PC-3 (cell line): ENCODE measurements at regions not wholly inside any gene's neighbourhood (a gene's known extent, or its start where the extent isn't known, plus 50 kb on each side); places are given as distances from the start of the nearest gene placed in this dataset.

Source experiments
- ATAC-seq: fragments of 200-7000 bp; cut with Tn5 transposase; 2 replicates; pipeline ENCODE4 v1.9.1; 2020; ENCODE audit warnings: mild to moderate bottlenecking, moderate library complexity
- BruUV-seq: library from RNA; stranded (reverse); fragments of 400-500 nt; replicated peaks from 2 replicates; lab custom pipeline; 2021; lab: Mats Ljungman, UMichigan
- CTCF ChIA-PET: fragments of 300-600 bp; sonication (Branson Sonifier 250); formaldehyde crosslinking; loops from one replicate; lab custom pipeline; 2022; ENCODE audit warnings: antibody characterized with exemption; lab: Charles Lee
- POLR2A ChIA-PET: fragments of 300-600 bp; sonication (Branson Sonifier 250); formaldehyde crosslinking; loops from one replicate; lab custom pipeline; 2022; ENCODE audit warnings: antibody characterized with exemption; ENCODE audit not compliant: unreplicated experiment; lab: Charles Lee
- DNase-seq: peaks from one replicate; pipeline ENCODE4 v3.0.0-alpha.2; 2015
- H2AFZ ChIP-seq: fragments of 300-600 bp; sonication (generic); 2 replicates; pipeline ENCODE4 v1.6.0; 2016; ENCODE audit warnings: antibody characterized with exemption, low read length
- H3F3A ChIP-seq: fragments of 300-600 bp; sonication (generic); one replicate; pipeline ENCODE4 v1.6.0; 2017; ENCODE audit warnings: antibody characterized with exemption, low read length, control low read depth, mild to moderate bottlenecking; ENCODE audit not compliant: unreplicated experiment
- H3K27ac ChIP-seq: fragments of 300-600 bp; sonication (generic); 2 replicates; pipeline ENCODE4 v1.5.1; 2016; ENCODE audit warnings: mild to moderate bottlenecking, low read length
- H3K27me3 ChIP-seq: fragments of 300-600 bp; sonication (generic); 2 replicates; pipeline ENCODE4 v1.6.1; 2016; ENCODE audit warnings: low read length, mixed read lengths
- H3K36me3 ChIP-seq: fragments of 300-600 bp; sonication (generic); 2 replicates; pipeline ENCODE4 v1.6.1; 2016; ENCODE audit warnings: low read depth, mixed run types, low read length, mixed read lengths
- H3K4me1 ChIP-seq: fragments of 300-600 bp; sonication (generic); 2 replicates; pipeline ENCODE4 v1.5.1; 2016; ENCODE audit warnings: low read length; ENCODE audit not compliant: insufficient read depth
- H3K4me2 ChIP-seq: fragments of 300-600 bp; sonication (generic); 2 replicates; pipeline ENCODE4 v1.6.0; 2016; ENCODE audit warnings: low read length
- H3K4me3 ChIP-seq: fragments of 300-600 bp; sonication (generic); 2 replicates; pipeline ENCODE4 v1.5.1; 2016; ENCODE audit warnings: mild to moderate bottlenecking, low read length, mixed read lengths
- H3K79me2 ChIP-seq: fragments of 300-600 bp; sonication (generic); 2 replicates; pipeline ENCODE4 v1.6.1; 2017; ENCODE audit warnings: low read length, mixed read lengths
- H3K9ac ChIP-seq: fragments of 300-600 bp; sonication (generic); 2 replicates; pipeline ENCODE4 v1.6.0; 2016; ENCODE audit warnings: mild to moderate bottlenecking, low read length
- H3K9me2 ChIP-seq: fragments of 300-600 bp; sonication (generic); replicated peaks from 2 replicates; pipeline ENCODE4 v1.6.1; 2016; ENCODE audit warnings: mixed run types, low read length, mixed read lengths
- H3K9me3 ChIP-seq: fragments of 300-600 bp; sonication (generic); 2 replicates; pipeline ENCODE4 v1.6.1; 2016; ENCODE audit warnings: low read length, mixed read lengths
- H4K20me1 ChIP-seq: fragments of 300-600 bp; sonication (generic); 2 replicates; pipeline ENCODE4 v1.6.1; 2016; ENCODE audit warnings: low read length, mixed read lengths
- EZH2 ChIP-seq: fragments of 300-600 bp; sonication (generic); IDR thresholded peaks from one replicate; pipeline ENCODE4 v1.6.1; 2017; ENCODE audit warnings: antibody characterized with exemption, mild to moderate bottlenecking, low read length; ENCODE audit not compliant: unreplicated experiment
- EZH2phosphoT487 ChIP-seq: fragments of 300-600 bp; sonication (generic); IDR thresholded peaks from 2 replicates; pipeline ENCODE4 v1.6.1; 2018; ENCODE audit warnings: mild to moderate bottlenecking, antibody characterized with exemption, low read length, borderline replicate concordance
- intact Hi-C: fragments of 100-400 bp; cut with micrococcal nuclease; formaldehyde crosslinking; loops from 2 replicates; pipeline ENCODE4 v1.9.0; 2023
- TF ChIP-seq, protein P1 (sequence below): fragments of 300-600 bp; sonication (generic); conservative IDR thresholded peaks from 2 replicates; pipeline ENCODE4 v1.5.1; 2017; ENCODE audit warnings: antibody characterized with exemption, low read depth, mild to moderate bottlenecking, low read length

DNA sequence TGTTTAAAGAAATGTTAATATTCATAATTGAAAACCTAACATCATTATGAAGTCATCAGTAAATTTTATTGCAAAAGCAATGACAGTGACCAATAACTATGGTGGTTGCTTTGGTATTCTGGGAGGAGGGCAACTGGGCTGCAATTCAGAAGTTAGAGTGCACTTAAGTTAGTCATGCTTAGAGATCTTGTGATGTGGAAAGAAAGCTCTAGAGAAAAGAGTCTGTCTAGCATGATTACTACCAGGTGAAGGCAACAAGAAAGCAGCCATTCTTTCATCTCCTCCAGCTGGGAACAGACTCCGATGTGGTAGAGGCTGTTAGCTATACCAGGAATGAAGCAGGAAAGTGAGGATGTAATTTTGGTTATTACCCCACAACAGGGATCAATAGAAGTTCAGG is 625.6 kb downstream of the SI start:
- Histone ChIP-seq H3K4me3 (no peak overlapping the region), H2AFZ (no peak overlapping the region), H3K9me3 (0 out of 2 replicates have a peak, but pooled peaks cover 4% of the 10 kb centered on the region), H3K4me1 (no peaks in the 10 kb centered on the region), H3K4me2 (no peak overlapping the region), H4K20me1 (no peaks in the 10 kb centered on the region), H3K9me2 (no peaks in the 10 kb centered on the region), H3K27ac (no peak overlapping the region), H3K79me2 (no peaks in the 10 kb centered on the region), H3F3A (no peaks in the 10 kb centered on the region), H3K36me3 (no peaks in the 10 kb centered on the region), H3K27me3 (no peaks in the 10 kb centered on the region), H3K9ac (no peak overlapping the region)
- no TSS peak for BruUV-seq
- ATAC-seq (no peak), DNase-seq (no peak)
- intact Hi-C loops: no loop called here
- CTCF ChIA-PET: no interaction called here
- POLR2A ChIA-PET: no interaction called here
- no peak for TF ChIP-seq EZH2phosphoT487
- TF ChIP-seq, protein P1, sequence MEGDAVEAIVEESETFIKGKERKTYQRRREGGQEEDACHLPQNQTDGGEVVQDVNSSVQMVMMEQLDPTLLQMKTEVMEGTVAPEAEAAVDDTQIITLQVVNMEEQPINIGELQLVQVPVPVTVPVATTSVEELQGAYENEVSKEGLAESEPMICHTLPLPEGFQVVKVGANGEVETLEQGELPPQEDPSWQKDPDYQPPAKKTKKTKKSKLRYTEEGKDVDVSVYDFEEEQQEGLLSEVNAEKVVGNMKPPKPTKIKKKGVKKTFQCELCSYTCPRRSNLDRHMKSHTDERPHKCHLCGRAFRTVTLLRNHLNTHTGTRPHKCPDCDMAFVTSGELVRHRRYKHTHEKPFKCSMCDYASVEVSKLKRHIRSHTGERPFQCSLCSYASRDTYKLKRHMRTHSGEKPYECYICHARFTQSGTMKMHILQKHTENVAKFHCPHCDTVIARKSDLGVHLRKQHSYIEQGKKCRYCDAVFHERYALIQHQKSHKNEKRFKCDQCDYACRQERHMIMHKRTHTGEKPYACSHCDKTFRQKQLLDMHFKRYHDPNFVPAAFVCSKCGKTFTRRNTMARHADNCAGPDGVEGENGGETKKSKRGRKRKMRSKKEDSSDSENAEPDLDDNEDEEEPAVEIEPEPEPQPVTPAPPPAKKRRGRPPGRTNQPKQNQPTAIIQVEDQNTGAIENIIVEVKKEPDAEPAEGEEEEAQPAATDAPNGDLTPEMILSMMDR: no peak
- no peak for TF ChIP-seq EZH2

DNA sequence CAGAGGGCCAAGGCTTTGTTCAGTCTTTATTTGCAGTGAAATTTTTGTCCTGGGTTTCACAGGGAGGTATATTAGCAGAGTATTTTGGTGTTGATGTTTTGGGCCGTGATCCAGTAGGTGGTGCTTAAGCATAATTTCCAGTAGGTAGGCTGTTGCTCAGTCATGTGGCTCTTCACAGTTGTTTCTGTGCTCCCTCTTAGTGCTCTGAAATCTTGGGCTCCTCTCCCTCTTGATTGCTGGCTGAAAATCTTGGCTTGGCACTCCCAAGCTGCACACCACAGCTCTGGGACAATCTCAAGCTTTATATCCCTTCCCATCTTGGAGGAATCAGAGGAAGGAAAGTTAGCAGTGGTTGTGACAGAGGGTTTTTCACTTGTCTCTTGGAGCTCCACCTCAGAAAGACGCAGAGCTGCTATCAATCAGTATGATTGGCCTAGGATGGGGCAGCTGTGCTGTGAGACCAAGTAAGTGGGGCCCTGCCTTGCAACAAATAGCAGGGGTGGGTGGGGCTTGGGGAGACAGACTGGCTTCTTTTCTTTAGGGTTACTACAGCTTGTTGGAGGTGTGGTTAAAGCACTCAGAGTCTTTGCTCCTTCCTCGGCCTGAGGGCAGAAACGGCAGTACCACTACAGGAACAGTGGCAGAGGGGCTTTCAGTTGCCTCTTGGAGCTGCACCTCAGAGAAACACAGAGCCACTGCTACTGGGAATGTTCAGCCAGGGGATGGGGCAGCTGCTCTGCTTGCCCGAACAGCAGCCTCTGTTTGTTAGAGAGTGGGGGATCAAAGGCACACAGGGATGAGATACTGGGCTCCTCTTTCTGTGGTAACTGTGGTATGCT is 627.0 kb downstream of the SI start:
- Histone ChIP-seq H3K27ac (no peak overlapping the region), H3K36me3 (no peaks in the 10 kb centered on the region), H3K4me3 (no peak overlapping the region), H3F3A (no peaks in the 10 kb centered on the region), H3K79me2 (no peaks in the 10 kb centered on the region), H2AFZ (no peak overlapping the region), H3K9me3 (0 out of 2 replicates have a peak, but pooled peaks cover 4% of the 10 kb centered on the region), H3K27me3 (no peaks in the 10 kb centered on the region), H3K4me1 (no peaks in the 10 kb centered on the region), H3K9ac (no peak overlapping the region), H3K9me2 (no peaks in the 10 kb centered on the region), H3K4me2 (no peak overlapping the region), H4K20me1 (no peaks in the 10 kb centered on the region)
- no TSS peak for BruUV-seq
- no peak for TF ChIP-seq EZH2phosphoT487
- TF ChIP-seq, protein P1: no peak
- TF ChIP-seq EZH2: no peak
- ChIA-PET CTCF (no interaction called here), POLR2A (no interaction called here)
- DNase-seq: no peak
- ATAC-seq: no peak
- intact Hi-C loops: no loop called here

DNA sequence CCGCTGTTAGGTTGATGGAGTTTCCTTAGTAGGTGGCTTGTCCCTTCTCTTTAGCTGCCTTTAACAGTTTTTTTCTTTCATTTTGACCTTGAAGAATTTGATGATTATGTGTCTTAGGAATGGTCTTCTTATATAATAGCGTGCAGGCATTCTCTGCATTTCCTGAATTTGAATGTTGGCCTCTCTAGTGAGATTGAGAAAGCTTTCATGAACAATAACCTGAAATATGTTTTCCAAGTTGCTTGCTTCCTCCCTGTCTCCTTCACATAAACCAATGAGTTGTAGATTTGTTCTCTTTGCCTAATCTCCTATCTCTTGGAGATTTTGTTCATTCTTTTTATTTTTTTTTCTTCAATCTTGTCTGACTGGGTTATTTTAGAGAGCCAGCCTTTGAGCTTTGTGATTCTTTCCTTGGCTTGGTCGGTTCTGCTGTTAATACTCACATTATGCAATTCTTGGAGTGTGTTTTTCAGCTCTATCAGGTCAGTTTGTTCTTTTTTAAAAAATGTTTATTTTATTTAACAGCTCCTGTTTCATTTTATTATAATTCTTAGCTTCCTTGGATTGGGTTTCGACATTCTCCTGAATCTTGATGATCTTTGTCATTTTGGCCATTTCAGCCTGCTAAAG is 627.9 kb downstream of the SI start:
- H3K9me2 ChIP-seq: no peaks in the 10 kb centered on the region
- no peaks in the 10 kb centered on the region for H3K36me3 ChIP-seq
- H3K79me2 ChIP-seq: no peaks in the 10 kb centered on the region
- H3K4me2 ChIP-seq: no peak overlapping the region
- H3K4me1 ChIP-seq: no peaks in the 10 kb centered on the region
- H3K27me3 ChIP-seq: no peaks in the 10 kb centered on the region
- no peaks in the 10 kb centered on the region for H4K20me1 ChIP-seq
- POLR2A ChIA-PET: no interaction called here
- H3K9me3 ChIP-seq: no peaks in the 10 kb centered on the region
- intact Hi-C loops: no loop called here
- TF ChIP-seq EZH2 (no peak), EZH2phosphoT487 (no peak)
- TF ChIP-seq, protein P1: no peak
- H3K4me3 ChIP-seq: no peak overlapping the region
- no peak for DNase-seq
- CTCF ChIA-PET: no interaction called here
- H3K27ac ChIP-seq: no peak overlapping the region
- H3K9ac ChIP-seq: no peak overlapping the region
- no peaks in the 10 kb centered on the region for H3F3A ChIP-seq
- H2AFZ ChIP-seq: no peak overlapping the region
- no peak for ATAC-seq
- BruUV-seq: no TSS peak
